Sigmoid colon (tissue), 4 donors: ENCODE measurements at regions not wholly inside any gene's neighbourhood (a gene's known extent, or its start where the extent isn't known, plus 50 kb on each side); places are given as distances from the start of the nearest gene placed in this dataset.

Experiments
- CTCF ChIP-seq, 4 experiments: fragments of 450-650 bp in 3 of 4; fragments of 200-600 bp in 1 of 4; IDR thresholded peaks; one replicate each; pipeline ENCODE4 v1.5.1; 2016 to 2019; ENCODE audit warnings: antibody characterized with exemption in 4 of 4, mild to moderate bottlenecking in 3 of 4, moderate library complexity in 2 of 4
- EP300 ChIP-seq, 4 donors: sonication (generic); formaldehyde crosslinking; IDR thresholded peaks; one replicate each; pipeline ENCODE4 v1.6.1; 2017; ENCODE audit warnings: antibody characterized with exemption in 4 of 4
- POLR2A ChIP-seq, 2 donors: fragments of 450-650 bp; IDR thresholded peaks; one replicate each; pipeline ENCODE4 v1.6.1; 2016; ENCODE audit warnings: antibody characterized with exemption in 2 of 2, mild to moderate bottlenecking in 2 of 2, moderate library complexity in 2 of 2
- POLR2AphosphoS5 ChIP-seq, 4 donors: sonication (generic); formaldehyde crosslinking; IDR thresholded peaks; one replicate each; pipeline ENCODE4 v1.6.1; 2017; ENCODE audit warnings: antibody characterized with exemption in 4 of 4

GRCh38 chr13:95471960-95472359 lies 80.6 kb upstream of the CLDN10 start:
- no peak for TF ChIP-seq CTCF (IDR thresholded peaks at IDR 0.05)
- TF ChIP-seq POLR2AphosphoS5 (IDR thresholded peaks at IDR 0.05), result no peak
- no peak for TF ChIP-seq POLR2A (IDR thresholded peaks at IDR 0.05)
- TF ChIP-seq EP300 (IDR thresholded peaks at IDR 0.05), result no peak
